ENCODE measurements at regions not wholly inside any gene's neighbourhood (a gene's known extent, or its start where the extent isn't known, plus 50 kb on each side); places are given as distances from the start of the nearest gene placed in this dataset.

DNA sequence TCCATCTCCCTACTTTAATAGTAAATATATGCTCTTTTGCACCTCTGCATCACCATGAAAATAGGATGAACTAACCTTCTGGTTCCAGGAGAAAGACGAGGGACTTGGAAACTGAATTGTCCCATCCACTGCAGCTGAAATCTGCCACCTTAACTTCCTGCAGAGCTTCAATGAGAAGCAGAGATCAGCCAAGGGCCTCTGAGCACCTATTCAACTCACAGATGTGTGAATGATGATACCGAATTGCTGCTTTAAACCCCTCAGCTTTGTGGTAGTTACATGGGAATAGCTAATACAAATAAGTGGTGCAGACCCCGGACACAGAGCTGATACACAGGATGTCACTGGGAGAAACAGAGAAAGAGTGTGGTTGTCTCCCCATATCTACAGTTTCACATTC is 616.8 kb downstream of the NCAM2 start:
- TF ChIP-seq EZH2 (IDR thresholded peaks at IDR 0.05; ENCODE audit: low read depth, low read length, severe bottlenecking), result no peak
- TF ChIP-seq EP300 (IDR thresholded peaks at IDR 0.05; ENCODE audit: borderline replicate concordance in 1 of 2, low read depth in 2 of 2, low read length in 2 of 2), result no peak
- TF ChIP-seq, protein P1, sequence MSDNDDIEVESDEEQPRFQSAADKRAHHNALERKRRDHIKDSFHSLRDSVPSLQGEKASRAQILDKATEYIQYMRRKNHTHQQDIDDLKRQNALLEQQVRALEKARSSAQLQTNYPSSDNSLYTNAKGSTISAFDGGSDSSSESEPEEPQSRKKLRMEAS (IDR thresholded peaks at IDR 0.05), result no peak
- no peak for TF ChIP-seq GABPA (IDR thresholded peaks at IDR 0.05; ENCODE audit: borderline replicate concordance, insufficient read depth, low read length)
- TF ChIP-seq, protein P2, sequence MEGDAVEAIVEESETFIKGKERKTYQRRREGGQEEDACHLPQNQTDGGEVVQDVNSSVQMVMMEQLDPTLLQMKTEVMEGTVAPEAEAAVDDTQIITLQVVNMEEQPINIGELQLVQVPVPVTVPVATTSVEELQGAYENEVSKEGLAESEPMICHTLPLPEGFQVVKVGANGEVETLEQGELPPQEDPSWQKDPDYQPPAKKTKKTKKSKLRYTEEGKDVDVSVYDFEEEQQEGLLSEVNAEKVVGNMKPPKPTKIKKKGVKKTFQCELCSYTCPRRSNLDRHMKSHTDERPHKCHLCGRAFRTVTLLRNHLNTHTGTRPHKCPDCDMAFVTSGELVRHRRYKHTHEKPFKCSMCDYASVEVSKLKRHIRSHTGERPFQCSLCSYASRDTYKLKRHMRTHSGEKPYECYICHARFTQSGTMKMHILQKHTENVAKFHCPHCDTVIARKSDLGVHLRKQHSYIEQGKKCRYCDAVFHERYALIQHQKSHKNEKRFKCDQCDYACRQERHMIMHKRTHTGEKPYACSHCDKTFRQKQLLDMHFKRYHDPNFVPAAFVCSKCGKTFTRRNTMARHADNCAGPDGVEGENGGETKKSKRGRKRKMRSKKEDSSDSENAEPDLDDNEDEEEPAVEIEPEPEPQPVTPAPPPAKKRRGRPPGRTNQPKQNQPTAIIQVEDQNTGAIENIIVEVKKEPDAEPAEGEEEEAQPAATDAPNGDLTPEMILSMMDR (IDR thresholded peaks at IDR 0.05; ENCODE audit: control extremely low read depth in 1 of 3, insufficient read depth in 1 of 3, low read depth in 1 of 3, low read length in 3 of 3), result no peak
- TF ChIP-seq POLR2A (IDR thresholded peaks at IDR 0.05; ENCODE audit: control extremely low read depth in 1 of 2, low read depth in 2 of 2, low read length in 2 of 2), result no peak
- TF ChIP-seq GTF2F1 (IDR thresholded peaks at IDR 0.05; ENCODE audit: borderline replicate concordance, low read depth, low read length), result no peak
- no peak for TF ChIP-seq YY1 (IDR thresholded peaks at IDR 0.05; ENCODE audit: low read depth, low read length)
- TF ChIP-seq CEBPB (IDR thresholded peaks at IDR 0.05; ENCODE audit: low read depth, low read length), result no peak
- TF ChIP-seq NANOG (IDR thresholded peaks at IDR 0.05; ENCODE audit: insufficient read depth, low read depth, low read length, poor library complexity, severe bottlenecking), result no peak
- no peak for TF ChIP-seq SUZ12 (IDR thresholded peaks at IDR 0.05; ENCODE audit: low read length)
- no peak for TF ChIP-seq SIN3A (conservative IDR thresholded peaks at IDR 0.05 in 1 of 2, IDR thresholded peaks at IDR 0.05 in 1 of 2; ENCODE audit: low read depth in 1 of 2, low read length in 2 of 2)

All from H1 (cell line).